ENCODE measurements at regions not wholly inside any gene's neighbourhood (a gene's known extent, or its start where the extent isn't known, plus 50 kb on each side); places are given as distances from the start of the nearest gene placed in this dataset.

DNA sequence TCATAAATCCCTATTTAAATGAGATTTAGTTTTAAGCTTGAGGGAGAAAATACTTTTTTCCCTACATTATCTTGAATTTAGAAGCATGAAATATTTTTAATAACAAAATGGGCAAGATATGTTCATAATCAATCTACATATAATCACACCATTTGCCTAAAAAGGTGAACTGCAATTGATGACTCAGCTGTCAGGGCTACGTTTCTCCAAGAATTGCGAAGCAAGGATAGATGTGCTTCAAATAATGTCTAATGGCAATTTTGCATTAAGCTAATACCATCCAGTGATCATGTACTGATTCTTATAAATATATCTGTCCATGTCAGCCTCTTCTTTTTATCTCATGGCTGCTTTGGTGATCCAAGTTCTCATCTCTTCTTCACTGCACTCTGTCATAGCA lies 404.4 kb downstream of the MAN2A1 start:
- no peaks in the 10 kb centered on the region for H3K9me3 Mint-ChIP-seq (ENCODE audit: low read depth)
- no peak for DNase-seq (ENCODE audit: low spot score, unreplicated experiment)
- no peak overlapping the region for H3K27ac Mint-ChIP-seq
- H3K4me1 Mint-ChIP-seq (ENCODE audit: low read depth): peaks cover 10% of the 10 kb centered on the region
- no peak for TF ChIP-seq CTCF (IDR thresholded peaks at IDR 0.05; ENCODE audit: unreplicated experiment)
- H3K36me3 Mint-ChIP-seq (ENCODE audit: insufficient read depth): peaks cover 2% of the 10 kb centered on the region
- H3K27me3 Mint-ChIP-seq: no peaks in the 10 kb centered on the region
- H3K4me3 Mint-ChIP-seq (ENCODE audit: low read depth): no peak overlapping the region

GRCh38 chr5:110094548-110094947 lies 404.8 kb downstream of the MAN2A1 start:
- Mint-ChIP-seq H3K27ac (no peak overlapping the region), H3K4me3 (ENCODE audit: low read depth) (no peak overlapping the region), H3K27me3 (no peaks in the 10 kb centered on the region), H3K4me1 (ENCODE audit: low read depth) (peaks cover 7% of the 10 kb centered on the region), H3K9me3 (ENCODE audit: low read depth) (no peaks in the 10 kb centered on the region), H3K36me3 (ENCODE audit: insufficient read depth) (peaks cover 2% of the 10 kb centered on the region)
- no peak for TF ChIP-seq CTCF (IDR thresholded peaks at IDR 0.05; ENCODE audit: unreplicated experiment)
- no peak for DNase-seq (ENCODE audit: low spot score, unreplicated experiment)

- Mint-ChIP-seq H3K36me3 (ENCODE audit: insufficient read depth) (peaks cover 2% of the 10 kb centered on the region), H3K27ac (no peak overlapping the region), H3K4me3 (ENCODE audit: low read depth) (no peak overlapping the region), H3K9me3 (ENCODE audit: low read depth) (no peaks in the 10 kb centered on the region), H3K4me1 (ENCODE audit: low read depth) (peaks cover 7% of the 10 kb centered on the region), H3K27me3 (no peaks in the 10 kb centered on the region)
- TF ChIP-seq CTCF (IDR thresholded peaks at IDR 0.05; ENCODE audit: unreplicated experiment): no peak
- DNase-seq (ENCODE audit: low spot score, unreplicated experiment): no peak
Measured at GRCh38 chr5:110096419-110096818, 406.7 kb downstream of the MAN2A1 start.

DNA sequence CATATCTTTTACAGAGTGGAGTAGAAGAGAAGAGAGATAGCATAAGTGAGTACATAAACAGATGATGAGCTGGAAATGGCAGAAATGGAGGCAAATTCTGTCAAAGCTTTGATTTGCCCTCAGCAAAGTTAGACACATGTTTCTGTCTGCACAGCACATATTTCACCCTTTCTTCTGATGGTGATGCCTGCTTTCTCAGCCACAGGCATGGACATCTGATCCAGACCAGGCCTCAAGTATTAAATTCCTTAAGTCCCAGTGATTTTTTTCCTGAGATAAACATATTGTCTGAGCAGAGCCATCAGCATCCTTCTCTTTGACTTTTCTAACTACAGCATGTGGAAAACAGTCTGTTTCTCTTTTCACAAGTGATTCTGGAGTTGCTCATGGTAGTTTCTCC lies 409.8 kb downstream of the MAN2A1 start:
- Mint-ChIP-seq H3K4me3 (ENCODE audit: low read depth) (no peak overlapping the region), H3K36me3 (ENCODE audit: insufficient read depth) (peaks cover 2% of the 10 kb centered on the region), H3K27ac (no peak overlapping the region), H3K9me3 (ENCODE audit: low read depth) (no peaks in the 10 kb centered on the region), H3K27me3 (no peaks in the 10 kb centered on the region), H3K4me1 (ENCODE audit: low read depth) (peaks cover 15% of the 10 kb centered on the region)
- DNase-seq (ENCODE audit: low spot score, unreplicated experiment): no peak
- no peak for TF ChIP-seq CTCF (IDR thresholded peaks at IDR 0.05; ENCODE audit: unreplicated experiment)

DNA sequence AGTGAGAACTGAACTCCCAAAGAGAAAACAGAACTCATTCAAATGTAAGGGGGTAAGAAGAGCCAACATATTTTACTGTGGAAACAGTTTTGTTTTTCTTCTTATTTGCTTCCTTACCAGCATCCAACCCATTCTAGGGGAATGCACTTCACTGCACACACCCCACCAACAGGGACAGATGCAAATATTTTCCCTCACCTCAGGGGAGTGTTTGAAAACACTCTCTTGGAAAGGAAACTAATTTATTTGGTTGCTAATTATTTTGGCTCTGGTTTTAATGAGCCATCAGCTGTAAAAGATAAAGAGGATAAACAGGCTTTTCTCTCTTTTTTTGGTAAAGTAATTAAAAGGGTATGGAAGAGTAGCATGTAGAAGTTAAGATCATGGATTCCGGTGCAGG lies 413.4 kb downstream of the MAN2A1 start:
- no peak overlapping the region for H3K27ac Mint-ChIP-seq
- peaks cover 2% of the 10 kb centered on the region for H3K36me3 Mint-ChIP-seq (ENCODE audit: insufficient read depth)
- H3K4me1 Mint-ChIP-seq (ENCODE audit: low read depth): peaks cover 46% of the 10 kb centered on the region
- H3K27me3 Mint-ChIP-seq: no peaks in the 10 kb centered on the region
- no peak overlapping the region for H3K4me3 Mint-ChIP-seq (ENCODE audit: low read depth)
- no peaks in the 10 kb centered on the region for H3K9me3 Mint-ChIP-seq (ENCODE audit: low read depth)
- no peak for TF ChIP-seq CTCF (IDR thresholded peaks at IDR 0.05; ENCODE audit: unreplicated experiment)
- DNase-seq (ENCODE audit: low spot score, unreplicated experiment): no peak
